RPMI8226 (cell line): ENCODE measurements at regions not wholly inside any gene's neighbourhood (a gene's known extent, or its start where the extent isn't known, plus 50 kb on each side); places are given as distances from the start of the nearest gene placed in this dataset.
"Not testable (repeated sequence)": the region's sequence is repeated elsewhere in the genome, so short reads cannot be mapped to it uniquely, and the experiment has no call there.

Experiments
- DNase-seq: peaks from one replicate; pipeline ENCODE4 v3.0.0-alpha.2; 2015

DNA sequence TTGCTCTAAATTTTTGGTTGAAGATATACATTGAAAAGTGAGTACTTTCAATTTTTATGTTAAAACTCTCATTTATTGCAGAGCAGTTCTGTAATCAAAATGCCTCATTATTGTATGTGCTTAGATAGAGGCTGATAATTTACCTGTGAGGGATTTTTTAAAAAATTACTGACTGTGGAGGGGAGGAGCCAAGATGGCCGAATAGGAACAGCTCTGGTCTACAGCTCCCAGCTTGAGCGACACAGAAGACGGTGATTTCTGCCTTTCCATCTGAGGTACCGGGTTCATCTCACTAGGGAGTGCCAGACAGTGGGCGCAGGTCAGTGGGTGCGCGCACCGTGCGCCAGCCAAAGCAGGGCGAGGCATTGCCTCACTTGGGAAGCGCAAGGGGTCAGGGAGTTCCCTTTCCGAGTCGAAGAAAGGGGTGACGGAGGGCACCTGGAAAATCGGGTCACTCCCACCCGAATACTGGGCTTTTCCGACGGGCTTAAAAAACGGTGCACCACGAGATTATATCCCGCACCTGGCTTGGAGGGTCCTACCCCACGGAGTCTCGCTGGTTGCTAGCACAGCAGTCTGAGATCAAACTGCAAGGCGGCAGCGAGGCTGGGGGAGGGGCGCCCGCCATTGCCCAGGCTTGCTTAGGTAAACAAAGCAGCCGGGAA lies 89.4 kb downstream of the DDX11 start:
- not testable (repeated sequence) for DNase-seq

- not testable (repeated sequence) for DNase-seq
Measured at GRCh38 chr12:31174293-31174692, 100.6 kb downstream of the DDX11 start.

GRCh38 chr12:31177514-31177913 lies 103.9 kb downstream of the DDX11 start:
- not testable (repeated sequence) for DNase-seq

- not testable (repeated sequence) for DNase-seq
Measured at GRCh38 chr12:31178875-31179274, 105.2 kb downstream of the DDX11 start.

DNA sequence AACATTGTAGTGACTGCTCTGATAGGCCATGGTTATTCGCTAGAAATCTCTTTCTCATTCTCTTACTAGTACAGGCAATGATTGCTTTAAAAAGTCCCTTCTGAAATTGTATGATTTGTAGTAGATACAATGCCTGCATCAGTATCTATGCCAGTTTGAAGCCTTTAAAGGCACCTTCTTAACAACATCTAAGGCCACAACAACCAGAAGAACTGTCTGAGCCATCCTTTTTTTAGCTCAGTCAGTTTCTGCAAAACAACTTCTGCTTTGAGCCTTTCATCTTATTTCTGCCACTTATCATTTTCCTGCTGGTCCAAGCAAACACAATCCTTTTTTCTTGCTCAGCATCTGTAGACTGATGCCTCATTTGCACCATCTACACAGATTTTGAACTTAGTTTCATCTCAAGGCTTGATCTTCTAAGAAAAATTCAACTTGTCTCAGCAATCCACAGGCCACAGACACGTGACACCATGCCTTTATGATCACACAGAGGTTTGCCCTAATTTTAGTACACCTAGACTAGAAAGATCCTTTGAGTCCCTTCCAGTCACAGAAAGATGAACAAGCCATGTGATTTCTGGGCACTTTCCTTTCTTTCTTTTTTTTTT lies 106.1 kb downstream of the DDX11 start:
- DNase-seq = peak; percentile 81

- DNase-seq = not testable (repeated sequence)
Measured at GRCh38 chr12:31182571-31182970, 108.9 kb downstream of the DDX11 start.

DNA sequence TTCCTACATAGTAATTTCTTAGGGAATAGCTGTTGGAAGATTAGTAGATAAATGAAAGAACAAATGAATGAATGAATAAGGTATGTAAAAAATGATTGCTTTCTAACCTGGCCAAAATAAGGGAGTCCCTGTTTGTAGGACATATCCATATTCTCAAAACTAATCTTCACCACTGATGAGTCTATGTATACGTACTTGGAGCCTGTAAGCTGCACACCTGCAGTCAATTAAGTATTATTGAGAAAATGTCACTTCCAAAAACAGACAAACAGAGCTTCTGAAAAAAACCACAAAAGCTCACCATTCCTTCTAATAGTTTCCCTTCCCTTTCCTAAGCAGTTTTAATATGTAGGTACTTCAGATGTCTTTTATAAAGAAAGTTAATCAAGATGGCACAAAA lies 109.4 kb downstream of the DDX11 start:
- DNase-seq = peak; percentile 42

GRCh38 chr12:31183899-31184298 lies 110.2 kb downstream of the DDX11 start:
- not testable (repeated sequence) for DNase-seq

GRCh38 chr12:31184667-31185066 lies 111.0 kb downstream of the DDX11 start:
- not testable (repeated sequence) for DNase-seq

DNA sequence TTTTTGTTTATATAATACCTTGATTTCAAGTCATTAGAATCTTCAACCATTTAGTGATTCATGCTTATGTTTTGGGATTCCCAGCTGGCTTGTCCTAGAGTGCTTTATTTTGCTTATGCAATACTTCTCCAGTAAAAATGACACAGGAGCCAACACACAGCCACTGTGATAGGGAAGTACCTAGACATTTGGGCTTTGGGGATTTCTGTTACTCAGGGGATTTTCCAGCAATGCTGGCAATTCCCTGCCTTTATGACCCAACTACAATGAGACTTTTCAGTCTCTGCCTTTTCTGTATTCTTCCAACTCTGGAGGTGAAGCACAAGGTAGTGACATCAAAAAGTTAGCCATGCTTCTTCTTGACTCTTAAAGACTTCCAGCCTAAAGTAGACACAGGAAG lies 119.0 kb downstream of the DDX11 start:
- not testable (repeated sequence) for DNase-seq

GRCh38 chr12:31195620-31196019 lies 122.0 kb downstream of the DDX11 start:
- DNase-seq = not testable (repeated sequence)

- DNase-seq = not testable (repeated sequence)
Measured at GRCh38 chr12:31199476-31199875, 125.8 kb downstream of the DDX11 start.

GRCh38 chr12:31201382-31201781 lies 124.6 kb downstream of the SINHCAF start:
- DNase-seq = peak; percentile 83

GRCh38 chr12:31203261-31203660 lies 122.7 kb downstream of the SINHCAF start:
- no peak for DNase-seq

- DNase-seq = no peak
Measured at GRCh38 chr12:31205054-31205453, 120.9 kb downstream of the SINHCAF start.

DNA sequence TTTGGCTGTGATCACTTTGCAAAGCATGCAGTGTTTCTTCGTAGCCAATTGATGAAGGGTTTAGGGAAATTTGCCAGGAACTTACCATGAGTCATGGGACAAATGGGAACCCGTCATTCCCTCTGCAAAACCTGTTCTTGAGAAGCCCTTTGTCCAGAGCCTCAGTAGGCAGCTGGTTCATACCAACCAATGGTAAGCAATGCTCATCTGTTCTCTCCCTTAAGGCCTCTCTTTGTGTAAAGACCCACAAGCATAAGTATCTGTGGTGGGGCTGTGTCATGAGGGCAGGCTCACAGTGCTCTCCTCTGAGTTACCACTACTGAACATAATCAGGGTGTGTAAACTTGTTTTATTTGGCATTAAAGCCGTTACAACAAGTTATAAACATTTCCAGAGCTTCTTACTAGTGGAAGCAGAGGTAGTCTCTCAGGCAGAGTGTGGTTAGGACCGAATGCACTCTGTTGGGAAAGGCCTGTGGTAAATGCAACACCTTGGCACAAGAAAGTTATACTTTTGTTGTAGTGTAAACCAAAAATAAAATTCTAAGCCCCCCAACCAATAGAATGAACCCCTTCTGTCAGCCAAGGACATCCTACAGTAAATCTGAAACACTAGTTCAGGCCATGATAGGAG lies 119.8 kb downstream of the SINHCAF start:
- no peak for DNase-seq

GRCh38 chr12:31207799-31208465 lies 118.0 kb downstream of the SINHCAF start:
- DNase-seq = no peak

GRCh38 chr12:31210104-31210503 lies 115.8 kb downstream of the SINHCAF start:
- DNase-seq = no peak

DNA sequence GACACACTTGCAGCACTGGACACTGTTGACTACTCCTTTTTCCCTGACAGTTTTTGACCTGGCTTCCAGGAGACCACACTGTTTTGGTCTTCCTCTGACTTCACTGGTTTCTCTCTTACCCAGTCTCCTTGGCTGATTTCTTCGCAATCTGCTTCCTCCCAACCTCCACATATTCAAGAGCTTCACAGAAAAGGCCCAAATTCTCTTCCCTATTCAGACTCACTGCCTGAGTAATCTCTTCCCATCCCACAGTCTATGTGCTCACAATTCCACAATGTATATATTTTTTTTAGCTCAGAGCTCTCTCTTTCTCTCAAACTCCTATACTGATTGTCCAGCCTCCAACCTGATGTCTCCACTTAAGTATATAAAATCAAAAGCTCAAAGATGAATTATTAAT lies 115.4 kb downstream of the SINHCAF start:
- DNase-seq = no peak

- no peak for DNase-seq
Measured at GRCh38 chr12:31214626-31215517, 111.1 kb downstream of the SINHCAF start.

GRCh38 chr12:31215518-31216232 lies 110.3 kb downstream of the SINHCAF start:
- peak; percentile 82 for DNase-seq

DNA sequence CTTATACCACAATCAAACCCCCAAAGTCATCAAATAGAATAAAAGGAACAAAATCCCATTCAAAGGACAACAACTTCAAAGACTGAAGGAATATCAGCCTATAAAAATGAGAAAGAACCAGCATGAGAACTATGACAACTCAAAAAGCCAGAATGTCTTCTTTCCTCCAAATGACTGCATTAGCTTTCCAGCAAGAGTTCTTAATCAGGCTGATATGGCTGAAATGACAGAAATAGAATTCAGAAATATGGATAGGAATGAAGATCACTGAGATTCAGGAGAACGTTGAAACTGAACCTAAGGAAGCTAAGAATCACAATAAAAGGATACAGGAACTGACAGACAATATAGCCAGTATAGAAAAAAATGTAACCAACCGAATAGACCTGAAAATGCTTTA lies 109.5 kb downstream of the SINHCAF start:
- no peak for DNase-seq
